ENCODE measurements at regions not wholly inside any gene's neighbourhood (a gene's known extent, or its start where the extent isn't known, plus 50 kb on each side); places are given as distances from the start of the nearest gene placed in this dataset.

GRCh38 chr12:46682148-46682547 lies 143.6 kb downstream of the SLC38A4 start:
- WGBS (ENCODE audit: insufficient coverage, low lambda C conversion rate), result 80% methylated on average over 1 of the region's 1 CpG
- Histone ChIP-seq H3K36me3 (ENCODE audit: control insufficient read depth, insufficient read depth, low read length) (no peaks in the 10 kb centered on the region), H3K27ac (ENCODE audit: low read length) (no peak overlapping the region), H3K4me3 (ENCODE audit: low read length) (no peak overlapping the region), H3K4me1 (ENCODE audit: control insufficient read depth, insufficient read depth, low read length) (no peaks in the 10 kb centered on the region), H3K9me3 (ENCODE audit: control insufficient read depth, low read depth, low read length) (peaks cover 3% of the 10 kb centered on the region), H3K27me3 (ENCODE audit: control insufficient read depth, insufficient read depth, low read length) (no peaks in the 10 kb centered on the region)
- DNase-seq, result no peak

GRCh38 chr12:46680506-46680905 lies 145.3 kb downstream of the SLC38A4 start:
- no peak for DNase-seq
- H3K27me3 ChIP-seq (ENCODE audit: control insufficient read depth, insufficient read depth, low read length), result no peaks in the 10 kb centered on the region
- H3K27ac ChIP-seq (ENCODE audit: low read length), result no peak overlapping the region
- WGBS (ENCODE audit: insufficient coverage, low lambda C conversion rate), result no CpG with 5 or more reads among the region's 1 CpG
- H3K4me3 ChIP-seq (ENCODE audit: low read length), result no peak overlapping the region
- H3K9me3 ChIP-seq (ENCODE audit: control insufficient read depth, low read depth, low read length), result peaks cover 3% of the 10 kb centered on the region
- no peaks in the 10 kb centered on the region for H3K36me3 ChIP-seq (ENCODE audit: control insufficient read depth, insufficient read depth, low read length)
- no peaks in the 10 kb centered on the region for H3K4me1 ChIP-seq (ENCODE audit: control insufficient read depth, insufficient read depth, low read length)

GRCh38 chr12:46679754-46680153 lies 146.0 kb downstream of the SLC38A4 start:
- H3K36me3 ChIP-seq (ENCODE audit: control insufficient read depth, insufficient read depth, low read length), result no peaks in the 10 kb centered on the region
- no peak overlapping the region for H3K27ac ChIP-seq (ENCODE audit: low read length)
- DNase-seq, result no peak
- H3K9me3 ChIP-seq (ENCODE audit: control insufficient read depth, low read depth, low read length), result peaks cover 3% of the 10 kb centered on the region
- 0% methylated on average over 1 of the region's 3 CpGs for WGBS (ENCODE audit: insufficient coverage, low lambda C conversion rate)
- H3K4me1 ChIP-seq (ENCODE audit: control insufficient read depth, insufficient read depth, low read length), result no peaks in the 10 kb centered on the region
- no peak overlapping the region for H3K4me3 ChIP-seq (ENCODE audit: low read length)
- H3K27me3 ChIP-seq (ENCODE audit: control insufficient read depth, insufficient read depth, low read length), result no peaks in the 10 kb centered on the region

- H3K27ac ChIP-seq (ENCODE audit: low read length), result no peak overlapping the region
These were observed 147.4 kb downstream of the SLC38A4 start for GRCh38 chr12:46678426-46678825.

GRCh38 chr12:46677749-46678148 lies 148.0 kb downstream of the SLC38A4 start:
- Histone ChIP-seq H3K27me3 (ENCODE audit: control insufficient read depth, insufficient read depth, low read length) (no peaks in the 10 kb centered on the region), H3K27ac (ENCODE audit: low read length) (no peak overlapping the region), H3K4me1 (ENCODE audit: control insufficient read depth, insufficient read depth, low read length) (no peaks in the 10 kb centered on the region), H3K36me3 (ENCODE audit: control insufficient read depth, insufficient read depth, low read length) (no peaks in the 10 kb centered on the region), H3K4me3 (ENCODE audit: low read length) (no peak overlapping the region), H3K9me3 (ENCODE audit: control insufficient read depth, low read depth, low read length) (no peaks in the 10 kb centered on the region)
- no peak for DNase-seq
- no CpG with 5 or more reads among the region's 2 CpGs for WGBS (ENCODE audit: insufficient coverage, low lambda C conversion rate)

More at GRCh38 chr12:46678426-46678825, 147.4 kb downstream of the SLC38A4 start:
- no peak for DNase-seq
- no peak overlapping the region for H3K4me3 ChIP-seq (ENCODE audit: low read length)
- no peaks in the 10 kb centered on the region for H3K36me3 ChIP-seq (ENCODE audit: control insufficient read depth, insufficient read depth, low read length)
- no peaks in the 10 kb centered on the region for H3K27me3 ChIP-seq (ENCODE audit: control insufficient read depth, insufficient read depth, low read length)
- H3K9me3 ChIP-seq (ENCODE audit: control insufficient read depth, low read depth, low read length), result peaks cover 3% of the 10 kb centered on the region
- WGBS (ENCODE audit: insufficient coverage, low lambda C conversion rate), result 100% methylated on average over 3 of the region's 3 CpGs
- H3K4me1 ChIP-seq (ENCODE audit: control insufficient read depth, insufficient read depth, low read length), result no peaks in the 10 kb centered on the region

- H3K4me3 ChIP-seq (ENCODE audit: low read length), result no peak overlapping the region
- WGBS (ENCODE audit: insufficient coverage, low lambda C conversion rate), result 100% methylated on average over 1 of the region's 7 CpGs
- no peaks in the 10 kb centered on the region for H3K4me1 ChIP-seq (ENCODE audit: control insufficient read depth, insufficient read depth, low read length)
- no peaks in the 10 kb centered on the region for H3K27me3 ChIP-seq (ENCODE audit: control insufficient read depth, insufficient read depth, low read length)
- no peaks in the 10 kb centered on the region for H3K36me3 ChIP-seq (ENCODE audit: control insufficient read depth, insufficient read depth, low read length)
- H3K9me3 ChIP-seq (ENCODE audit: control insufficient read depth, low read depth, low read length), result no peaks in the 10 kb centered on the region
- H3K27ac ChIP-seq (ENCODE audit: low read length), result no peak overlapping the region
- no peak for DNase-seq
These were observed 148.8 kb downstream of the SLC38A4 start for GRCh38 chr12:46676797-46677520.

- H3K27me3 ChIP-seq (ENCODE audit: control insufficient read depth, insufficient read depth, low read length), result no peaks in the 10 kb centered on the region
- H3K9me3 ChIP-seq (ENCODE audit: control insufficient read depth, low read depth, low read length), result no peaks in the 10 kb centered on the region
- no peaks in the 10 kb centered on the region for H3K36me3 ChIP-seq (ENCODE audit: control insufficient read depth, insufficient read depth, low read length)
- H3K4me1 ChIP-seq (ENCODE audit: control insufficient read depth, insufficient read depth, low read length), result no peaks in the 10 kb centered on the region
- 100% methylated on average over 1 of the region's 1 CpG for WGBS (ENCODE audit: insufficient coverage, low lambda C conversion rate)
- no peak overlapping the region for H3K27ac ChIP-seq (ENCODE audit: low read length)
- no peak for DNase-seq
- no peak overlapping the region for H3K4me3 ChIP-seq (ENCODE audit: low read length)
These were observed 149.4 kb downstream of the SLC38A4 start for GRCh38 chr12:46676396-46676795.

GRCh38 chr12:46675736-46676135 lies 150.1 kb downstream of the SLC38A4 start:
- DNase-seq, result no peak
- H3K9me3 ChIP-seq (ENCODE audit: control insufficient read depth, low read depth, low read length), result no peaks in the 10 kb centered on the region
- H3K27ac ChIP-seq (ENCODE audit: low read length), result no peak overlapping the region
- 100% methylated on average over 1 of the region's 11 CpGs for WGBS (ENCODE audit: insufficient coverage, low lambda C conversion rate)
- no peaks in the 10 kb centered on the region for H3K27me3 ChIP-seq (ENCODE audit: control insufficient read depth, insufficient read depth, low read length)
- no peak overlapping the region for H3K4me3 ChIP-seq (ENCODE audit: low read length)
- no peaks in the 10 kb centered on the region for H3K4me1 ChIP-seq (ENCODE audit: control insufficient read depth, insufficient read depth, low read length)
- no peaks in the 10 kb centered on the region for H3K36me3 ChIP-seq (ENCODE audit: control insufficient read depth, insufficient read depth, low read length)

- Histone ChIP-seq H3K9me3 (ENCODE audit: control insufficient read depth, low read depth, low read length) (no peaks in the 10 kb centered on the region), H3K27me3 (ENCODE audit: control insufficient read depth, insufficient read depth, low read length) (no peaks in the 10 kb centered on the region), H3K4me1 (ENCODE audit: control insufficient read depth, insufficient read depth, low read length) (no peaks in the 10 kb centered on the region), H3K27ac (ENCODE audit: low read length) (no peak overlapping the region), H3K4me3 (ENCODE audit: low read length) (no peak overlapping the region), H3K36me3 (ENCODE audit: control insufficient read depth, insufficient read depth, low read length) (peaks cover under 1% of the 10 kb centered on the region)
- no CpG with 5 or more reads among the region's 4 CpGs for WGBS (ENCODE audit: insufficient coverage, low lambda C conversion rate)
- no peak for DNase-seq
These were observed 151.0 kb downstream of the SLC38A4 start for GRCh38 chr12:46674800-46675199.

GRCh38 chr12:46674129-46674528 lies 151.7 kb downstream of the SLC38A4 start:
- H3K36me3 ChIP-seq (ENCODE audit: control insufficient read depth, insufficient read depth, low read length), result peaks cover 2% of the 10 kb centered on the region
- H3K4me3 ChIP-seq (ENCODE audit: low read length), result no peak overlapping the region
- no peak for DNase-seq
- no CpG with 5 or more reads among the region's 1 CpG for WGBS (ENCODE audit: insufficient coverage, low lambda C conversion rate)
- H3K27me3 ChIP-seq (ENCODE audit: control insufficient read depth, insufficient read depth, low read length), result no peaks in the 10 kb centered on the region
- H3K9me3 ChIP-seq (ENCODE audit: control insufficient read depth, low read depth, low read length), result no peaks in the 10 kb centered on the region
- no peak overlapping the region for H3K27ac ChIP-seq (ENCODE audit: low read length)
- H3K4me1 ChIP-seq (ENCODE audit: control insufficient read depth, insufficient read depth, low read length), result no peaks in the 10 kb centered on the region

GRCh38 chr12:46671102-46671501 lies 154.7 kb downstream of the SLC38A4 start:
- Histone ChIP-seq H3K36me3 (ENCODE audit: control insufficient read depth, insufficient read depth, low read length) (peaks cover 2% of the 10 kb centered on the region), H3K4me3 (ENCODE audit: low read length) (no peak overlapping the region), H3K27me3 (ENCODE audit: control insufficient read depth, insufficient read depth, low read length) (no peaks in the 10 kb centered on the region), H3K4me1 (ENCODE audit: control insufficient read depth, insufficient read depth, low read length) (no peaks in the 10 kb centered on the region), H3K9me3 (ENCODE audit: control insufficient read depth, low read depth, low read length) (no peaks in the 10 kb centered on the region), H3K27ac (ENCODE audit: low read length) (no peak overlapping the region)
- no peak for DNase-seq
- whole genome bisulfite sequencing (ENCODE audit: insufficient coverage, low lambda C conversion rate), result no CpG with 5 or more reads among the region's 2 CpGs

Data from large intestine (tissue), 3 donors.